PC-3 (cell line): ENCODE measurements at regions not wholly inside any gene's neighbourhood (a gene's known extent, or its start where the extent isn't known, plus 50 kb on each side); places are given as distances from the start of the nearest gene placed in this dataset.

Experiments
- ATAC-seq: fragments of 200-7000 bp; cut with Tn5 transposase; 2 replicates; pipeline ENCODE4 v1.9.1; 2020; ENCODE audit warnings: mild to moderate bottlenecking, moderate library complexity
- BruUV-seq: library from RNA; stranded (reverse); fragments of 400-500 nt; replicated peaks from 2 replicates; lab custom pipeline; 2021; lab: Mats Ljungman, UMichigan
- CTCF ChIA-PET: fragments of 300-600 bp; sonication (Branson Sonifier 250); formaldehyde crosslinking; loops from one replicate; lab custom pipeline; 2022; ENCODE audit warnings: antibody characterized with exemption; lab: Charles Lee
- POLR2A ChIA-PET: fragments of 300-600 bp; sonication (Branson Sonifier 250); formaldehyde crosslinking; loops from one replicate; lab custom pipeline; 2022; ENCODE audit warnings: antibody characterized with exemption; ENCODE audit not compliant: unreplicated experiment; lab: Charles Lee
- DNase-seq: peaks from one replicate; pipeline ENCODE4 v3.0.0-alpha.2; 2015
- H2AFZ ChIP-seq: fragments of 300-600 bp; sonication (generic); 2 replicates; pipeline ENCODE4 v1.6.0; 2016; ENCODE audit warnings: antibody characterized with exemption, low read length
- H3F3A ChIP-seq: fragments of 300-600 bp; sonication (generic); one replicate; pipeline ENCODE4 v1.6.0; 2017; ENCODE audit warnings: antibody characterized with exemption, low read length, control low read depth, mild to moderate bottlenecking; ENCODE audit not compliant: unreplicated experiment
- H3K27ac ChIP-seq: fragments of 300-600 bp; sonication (generic); 2 replicates; pipeline ENCODE4 v1.5.1; 2016; ENCODE audit warnings: mild to moderate bottlenecking, low read length
- H3K27me3 ChIP-seq: fragments of 300-600 bp; sonication (generic); 2 replicates; pipeline ENCODE4 v1.6.1; 2016; ENCODE audit warnings: low read length, mixed read lengths
- H3K36me3 ChIP-seq: fragments of 300-600 bp; sonication (generic); 2 replicates; pipeline ENCODE4 v1.6.1; 2016; ENCODE audit warnings: low read depth, mixed run types, low read length, mixed read lengths
- H3K4me1 ChIP-seq: fragments of 300-600 bp; sonication (generic); 2 replicates; pipeline ENCODE4 v1.5.1; 2016; ENCODE audit warnings: low read length; ENCODE audit not compliant: insufficient read depth
- H3K4me2 ChIP-seq: fragments of 300-600 bp; sonication (generic); 2 replicates; pipeline ENCODE4 v1.6.0; 2016; ENCODE audit warnings: low read length
- H3K4me3 ChIP-seq: fragments of 300-600 bp; sonication (generic); 2 replicates; pipeline ENCODE4 v1.5.1; 2016; ENCODE audit warnings: mild to moderate bottlenecking, low read length, mixed read lengths
- H3K79me2 ChIP-seq: fragments of 300-600 bp; sonication (generic); 2 replicates; pipeline ENCODE4 v1.6.1; 2017; ENCODE audit warnings: low read length, mixed read lengths
- H3K9ac ChIP-seq: fragments of 300-600 bp; sonication (generic); 2 replicates; pipeline ENCODE4 v1.6.0; 2016; ENCODE audit warnings: mild to moderate bottlenecking, low read length
- H3K9me2 ChIP-seq: fragments of 300-600 bp; sonication (generic); replicated peaks from 2 replicates; pipeline ENCODE4 v1.6.1; 2016; ENCODE audit warnings: mixed run types, low read length, mixed read lengths
- H3K9me3 ChIP-seq: fragments of 300-600 bp; sonication (generic); 2 replicates; pipeline ENCODE4 v1.6.1; 2016; ENCODE audit warnings: low read length, mixed read lengths
- H4K20me1 ChIP-seq: fragments of 300-600 bp; sonication (generic); 2 replicates; pipeline ENCODE4 v1.6.1; 2016; ENCODE audit warnings: low read length, mixed read lengths
- EZH2 ChIP-seq: fragments of 300-600 bp; sonication (generic); IDR thresholded peaks from one replicate; pipeline ENCODE4 v1.6.1; 2017; ENCODE audit warnings: antibody characterized with exemption, mild to moderate bottlenecking, low read length; ENCODE audit not compliant: unreplicated experiment
- EZH2phosphoT487 ChIP-seq: fragments of 300-600 bp; sonication (generic); IDR thresholded peaks from 2 replicates; pipeline ENCODE4 v1.6.1; 2018; ENCODE audit warnings: mild to moderate bottlenecking, antibody characterized with exemption, low read length, borderline replicate concordance
- intact Hi-C: fragments of 100-400 bp; cut with micrococcal nuclease; formaldehyde crosslinking; loops from 2 replicates; pipeline ENCODE4 v1.9.0; 2023
- TF ChIP-seq, protein P1 (sequence below): fragments of 300-600 bp; sonication (generic); conservative IDR thresholded peaks from 2 replicates; pipeline ENCODE4 v1.5.1; 2017; ENCODE audit warnings: antibody characterized with exemption, low read depth, mild to moderate bottlenecking, low read length

DNA sequence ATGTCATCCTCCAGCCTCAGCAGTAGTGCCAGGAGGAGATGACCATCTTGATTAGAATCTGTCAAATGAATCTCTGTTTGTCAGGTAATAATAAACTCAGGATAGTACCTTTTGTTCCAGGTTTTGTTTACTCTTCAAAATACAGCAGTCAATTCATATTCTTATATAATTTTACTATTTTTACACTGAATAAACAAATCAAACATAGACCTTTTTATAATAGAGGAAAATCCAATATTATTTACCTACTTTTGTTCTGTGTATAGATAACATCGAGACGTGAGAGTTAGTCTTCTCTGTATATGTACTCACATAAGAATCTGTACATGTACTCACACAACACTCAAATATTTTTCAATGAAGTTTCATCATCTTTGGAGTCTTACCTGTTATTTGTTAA lies 365.4 kb upstream of the EPHA5 start:
- CTCF ChIA-PET = no interaction called here

DNA sequence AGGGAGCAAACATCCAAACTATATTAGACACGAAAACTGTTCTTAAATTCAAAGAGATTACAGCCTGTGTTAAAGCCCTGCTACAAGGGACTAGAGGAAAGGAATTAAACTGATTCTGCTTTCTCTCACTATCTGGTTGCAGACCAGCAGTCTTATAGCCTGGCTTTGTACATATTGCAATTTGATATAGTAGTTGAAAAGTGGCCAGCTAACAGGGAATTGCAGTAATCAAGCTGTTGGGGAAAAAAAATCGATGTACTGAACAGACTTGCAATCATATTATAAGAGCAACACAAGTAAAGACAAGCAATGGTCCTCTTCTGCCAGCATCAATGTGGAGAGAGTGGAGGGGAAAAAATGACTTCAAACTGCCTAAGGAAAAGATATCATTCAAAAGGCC lies 364.4 kb upstream of the EPHA5 start:
- H4K20me1 ChIP-seq = no peaks in the 10 kb centered on the region
- H2AFZ ChIP-seq = no peak overlapping the region
- H3K4me3 ChIP-seq = no peak overlapping the region
- no peak overlapping the region for H3K4me2 ChIP-seq
- no peaks in the 10 kb centered on the region for H3K79me2 ChIP-seq
- H3K36me3 ChIP-seq = no peaks in the 10 kb centered on the region
- no TSS peak for BruUV-seq
- no peak for TF ChIP-seq EZH2
- TF ChIP-seq, protein P1, sequence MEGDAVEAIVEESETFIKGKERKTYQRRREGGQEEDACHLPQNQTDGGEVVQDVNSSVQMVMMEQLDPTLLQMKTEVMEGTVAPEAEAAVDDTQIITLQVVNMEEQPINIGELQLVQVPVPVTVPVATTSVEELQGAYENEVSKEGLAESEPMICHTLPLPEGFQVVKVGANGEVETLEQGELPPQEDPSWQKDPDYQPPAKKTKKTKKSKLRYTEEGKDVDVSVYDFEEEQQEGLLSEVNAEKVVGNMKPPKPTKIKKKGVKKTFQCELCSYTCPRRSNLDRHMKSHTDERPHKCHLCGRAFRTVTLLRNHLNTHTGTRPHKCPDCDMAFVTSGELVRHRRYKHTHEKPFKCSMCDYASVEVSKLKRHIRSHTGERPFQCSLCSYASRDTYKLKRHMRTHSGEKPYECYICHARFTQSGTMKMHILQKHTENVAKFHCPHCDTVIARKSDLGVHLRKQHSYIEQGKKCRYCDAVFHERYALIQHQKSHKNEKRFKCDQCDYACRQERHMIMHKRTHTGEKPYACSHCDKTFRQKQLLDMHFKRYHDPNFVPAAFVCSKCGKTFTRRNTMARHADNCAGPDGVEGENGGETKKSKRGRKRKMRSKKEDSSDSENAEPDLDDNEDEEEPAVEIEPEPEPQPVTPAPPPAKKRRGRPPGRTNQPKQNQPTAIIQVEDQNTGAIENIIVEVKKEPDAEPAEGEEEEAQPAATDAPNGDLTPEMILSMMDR = no peak
- TF ChIP-seq EZH2phosphoT487 = no peak
- no peaks in the 10 kb centered on the region for H3F3A ChIP-seq
- DNase-seq (no peak), ATAC-seq (0 out of 2 replicates have a peak, but pooled peaks have one; percentile 31)
- ChIA-PET CTCF (no interaction called here), POLR2A (no interaction called here)
- H3K4me1 ChIP-seq = no peaks in the 10 kb centered on the region
- no peak overlapping the region for H3K27ac ChIP-seq
- H3K9me3 ChIP-seq = no peaks in the 10 kb centered on the region
- no peak overlapping the region for H3K9ac ChIP-seq
- no peaks in the 10 kb centered on the region for H3K27me3 ChIP-seq
- no peaks in the 10 kb centered on the region for H3K9me2 ChIP-seq
- intact Hi-C loops = no loop called here

More for the DNA sequence above, 365.4 kb upstream of the EPHA5 start:
- Histone ChIP-seq H3K4me3 (no peak overlapping the region), H3K4me2 (no peak overlapping the region), H3F3A (no peaks in the 10 kb centered on the region), H3K79me2 (no peaks in the 10 kb centered on the region), H3K27ac (no peak overlapping the region), H3K4me1 (no peaks in the 10 kb centered on the region), H3K9me3 (no peaks in the 10 kb centered on the region), H3K9ac (no peak overlapping the region), H3K36me3 (no peaks in the 10 kb centered on the region), H3K27me3 (no peaks in the 10 kb centered on the region), H4K20me1 (no peaks in the 10 kb centered on the region), H3K9me2 (no peaks in the 10 kb centered on the region), H2AFZ (no peak overlapping the region)
- BruUV-seq = no TSS peak
- ATAC-seq = no peak
- POLR2A ChIA-PET = no interaction called here
- intact Hi-C loops = no loop called here
- no peak for DNase-seq
- TF ChIP-seq EZH2 = no peak
- TF ChIP-seq, protein P1 = no peak
- TF ChIP-seq EZH2phosphoT487 = no peak

DNA sequence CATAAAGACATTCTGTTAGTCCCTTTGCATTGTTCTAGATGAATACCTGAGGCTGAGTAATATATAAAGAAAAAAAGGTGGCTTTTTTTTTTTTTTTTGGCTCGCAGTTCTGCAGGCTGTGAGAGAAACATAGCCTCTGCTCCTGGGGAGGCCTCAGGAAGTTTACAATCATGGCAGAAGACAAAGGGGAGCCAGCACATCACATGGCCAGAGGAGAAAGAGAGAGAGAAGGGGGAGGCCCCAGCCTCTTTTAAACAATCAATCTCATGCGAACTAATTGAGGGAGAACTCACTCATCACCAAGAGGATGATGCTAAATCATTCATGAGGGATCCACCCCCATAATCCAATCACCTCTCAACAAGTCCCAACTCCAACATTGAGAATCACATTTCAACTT lies 364.0 kb upstream of the EPHA5 start:
- Histone ChIP-seq H3K4me2 (no peak overlapping the region), H3K27ac (no peak overlapping the region), H4K20me1 (no peaks in the 10 kb centered on the region), H3K9me2 (no peaks in the 10 kb centered on the region), H3K79me2 (no peaks in the 10 kb centered on the region), H3F3A (no peaks in the 10 kb centered on the region), H3K9ac (no peak overlapping the region), H2AFZ (no peak overlapping the region), H3K9me3 (no peaks in the 10 kb centered on the region), H3K4me1 (no peaks in the 10 kb centered on the region), H3K36me3 (no peaks in the 10 kb centered on the region), H3K27me3 (no peaks in the 10 kb centered on the region), H3K4me3 (no peak overlapping the region)
- intact Hi-C loops = no loop called here
- ATAC-seq = no peak
- TF ChIP-seq EZH2phosphoT487 = no peak
- TF ChIP-seq EZH2 = no peak
- TF ChIP-seq, protein P1 = no peak
- ChIA-PET CTCF (no interaction called here), POLR2A (no interaction called here)
- no peak for DNase-seq
- no TSS peak for BruUV-seq
